ENCODE measurements at regions not wholly inside any gene's neighbourhood (a gene's known extent, or its start where the extent isn't known, plus 50 kb on each side); places are given as distances from the start of the nearest gene placed in this dataset.

GRCh38 chr3:39558775-39559306, 91.4 kb downstream of the MOBP start:
- DNase-seq: no peak
- Histone ChIP-seq H2AFZ (replicated peaks; ENCODE audit: low read length, poor library complexity) (no peak overlapping the region), H2BK15ac (ENCODE audit: low read depth, low read length) (no peak overlapping the region), H3K27ac (ENCODE audit: insufficient read depth, low read length) (no peak overlapping the region), H3K9me1 (ENCODE audit: insufficient read depth, low read length) (no peaks in the 10 kb centered on the region), H4K5ac (ENCODE audit: low read depth, low read length) (no peak overlapping the region), H3K4me2 (ENCODE audit: low read depth, low read length) (no peak overlapping the region), H2BK120ac (ENCODE audit: low read depth, low read length) (no peak overlapping the region), H3K27me3 (ENCODE audit: control insufficient read depth, insufficient read depth, low read length) (no peaks in the 10 kb centered on the region), H4K20me1 (ENCODE audit: insufficient read depth, low read length) (no peaks in the 10 kb centered on the region), H3K18ac (ENCODE audit: low read depth, low read length) (no peak overlapping the region), H2AK5ac (ENCODE audit: low read depth, low read length) (no peak overlapping the region), H4K8ac (ENCODE audit: low read depth in 2 of 2, low read length in 2 of 2) (no peak overlapping the region), H3K56ac (ENCODE audit: extremely low read depth, insufficient read depth, low read length) (no peak overlapping the region), H3K9me3 (ENCODE audit: control insufficient read depth, insufficient read depth, low read length) (no peaks in the 10 kb centered on the region), H3K4ac (ENCODE audit: low read depth, low read length) (no peak overlapping the region), H3K9ac (ENCODE audit: low read depth, low read length) (no peak overlapping the region), H2BK20ac (ENCODE audit: low read depth, low read length) (no peak overlapping the region), H3K4me1 (ENCODE audit: control insufficient read depth, insufficient read depth, low read length) (no peaks in the 10 kb centered on the region), H2BK5ac (ENCODE audit: low read depth, low read length, poor library complexity, severe bottlenecking) (no peak overlapping the region), H4K91ac (ENCODE audit: insufficient read depth, low read depth, low read length) (no peak overlapping the region), H3K14ac (replicated peaks; ENCODE audit: low read depth, low read length) (no peak overlapping the region), H3K4me3 (ENCODE audit: insufficient read depth, low read depth, low read length) (no peak overlapping the region), H3K23ac (ENCODE audit: low read depth, low read length) (no peak overlapping the region), H3K79me1 (ENCODE audit: low read depth in 1 of 2, low read length in 2 of 2) (no peaks in the 10 kb centered on the region), H3K36me3 (ENCODE audit: control insufficient read depth, insufficient read depth, low read length) (no peaks in the 10 kb centered on the region), H2AK9ac (replicated peaks; ENCODE audit: low read depth, low read length, poor library complexity) (no peak overlapping the region)
- no CpG with 5 or more reads among the region's 3 CpGs for WGBS, 2 experiments (ENCODE audit: extremely low coverage in 2 of 2, insufficient read length in 1 of 2)
- in situ Hi-C loops (cut with MboI; ENCODE audit: low sequenced_read_pairs): no loop called here
- CTCF ChIA-PET: no interaction called here
- BruUV-seq (replicated peaks): no TSS peak
- intact Hi-C loops (cut with micrococcal nuclease): no loop called here
- POLR2A ChIA-PET (ENCODE audit: unreplicated experiment): no interaction called here
- TF ChIP-seq MXI1 (IDR thresholded peaks at IDR 0.05; ENCODE audit: borderline replicate concordance, low read depth, low read length): no peak
- dilution Hi-C loops (cut with HindIII; ENCODE audit: low sequenced_read_pairs, unreplicated experiment): no loop called here
- ATAC-seq (ENCODE audit: low read depth): no peak

All from IMR-90 (cell line).